Astrocyte (in vitro differentiated cells and primary cell): ENCODE measurements at regions not wholly inside any gene's neighbourhood (a gene's known extent, or its start where the extent isn't known, plus 50 kb on each side); places are given as distances from the start of the nearest gene placed in this dataset.
"Not testable (repeated sequence)": the region's sequence is repeated elsewhere in the genome, so short reads cannot be mapped to it uniquely, and the experiment has no call there.

Experiments used
- DNase-seq: peaks from one replicate; pipeline ENCODE4 v3.0.0-alpha.2; 2010; ENCODE audit warnings: low read depth
- FAIRE-seq: peaks from 2 replicates; lab custom pipeline; 2011; peaks lifted over from hg19 to GRCh38; lab: Jason Lieb, UNC
- H2AFZ ChIP-seq: 2 replicates; pipeline ENCODE4 v1.6.0; 2012; ENCODE audit warnings: low read depth, low read length, inconsistent platforms
- H3K27ac ChIP-seq: 2 replicates; pipeline ENCODE4 v1.5.1; 2011; ENCODE audit warnings: low read depth, low read length, inconsistent platforms
- H3K27me3 ChIP-seq: 2 replicates; pipeline ENCODE4 v1.6.0; 2011; ENCODE audit warnings: low read length, inconsistent platforms; ENCODE audit not compliant: insufficient read depth
- H3K36me3 ChIP-seq: 2 replicates; pipeline ENCODE4 v1.5.1; 2011; ENCODE audit warnings: low read length, inconsistent platforms; ENCODE audit not compliant: insufficient read depth
- H3K4me1 ChIP-seq: 2 replicates; pipeline ENCODE4 v1.5.1; 2011; ENCODE audit warnings: low read length, inconsistent platforms; ENCODE audit not compliant: insufficient read depth
- H3K4me2 ChIP-seq: 2 replicates; pipeline ENCODE4 v1.6.0; 2012; ENCODE audit warnings: low read length, inconsistent platforms
- H3K4me3 ChIP-seq: 2 replicates; pipeline ENCODE4 v1.5.1; 2011; ENCODE audit warnings: low read depth, mild to moderate bottlenecking, low read length, inconsistent platforms; ENCODE audit not compliant: insufficient read depth
- H3K79me2 ChIP-seq: 2 replicates; pipeline ENCODE4 v1.6.0; 2012; ENCODE audit warnings: mild to moderate bottlenecking, low read length, inconsistent platforms; ENCODE audit not compliant: insufficient read depth
- H3K9ac ChIP-seq: 2 replicates; pipeline ENCODE4 v1.6.0; 2012; ENCODE audit warnings: mild to moderate bottlenecking, low read length, inconsistent platforms
- H3K9me3 ChIP-seq: 2 replicates; pipeline ENCODE4 v1.5.1; 2012; ENCODE audit warnings: low read depth, mild to moderate bottlenecking, low read length, inconsistent platforms; ENCODE audit not compliant: insufficient read depth
- H4K20me1 ChIP-seq: 2 replicates; pipeline ENCODE4 v1.6.0; 2012; ENCODE audit warnings: low read length, inconsistent platforms; ENCODE audit not compliant: insufficient read depth
- H3K27ac Mint-ChIP-seq: one replicate; pipeline ENCODE4 v1.8.0; 2021; ENCODE audit warnings: mild to moderate bottlenecking, mixed read lengths; ENCODE audit not compliant: unreplicated experiment
- H3K27me3 Mint-ChIP-seq: one replicate; pipeline ENCODE4 v1.8.0; 2021; ENCODE audit warnings: low read depth, mixed read lengths; ENCODE audit not compliant: unreplicated experiment
- H3K36me3 Mint-ChIP-seq: one replicate; pipeline ENCODE4 v1.8.0; 2021; ENCODE audit warnings: low read depth, mixed read lengths; ENCODE audit not compliant: unreplicated experiment
- H3K4me1 Mint-ChIP-seq: one replicate; pipeline ENCODE4 v1.8.0; 2021; ENCODE audit warnings: low read depth, mixed read lengths; ENCODE audit not compliant: unreplicated experiment
- H3K4me3 Mint-ChIP-seq: one replicate; pipeline ENCODE4 v1.8.0; 2021; ENCODE audit warnings: mild to moderate bottlenecking, moderate library complexity, mixed read lengths; ENCODE audit not compliant: unreplicated experiment
- H3K9me3 Mint-ChIP-seq: one replicate; pipeline ENCODE4 v1.8.0; 2021; ENCODE audit warnings: mild to moderate bottlenecking, mixed read lengths; ENCODE audit not compliant: unreplicated experiment
- CTCF ChIP-seq: IDR thresholded peaks from 2 replicates; pipeline ENCODE4 v1.5.1; 2011; ENCODE audit warnings: low read depth, mild to moderate bottlenecking, inconsistent platforms, low read length, moderate library complexity; ENCODE audit not compliant: insufficient read depth
- EZH2 ChIP-seq: IDR thresholded peaks from 2 replicates; pipeline ENCODE4 v1.6.1; 2012; ENCODE audit warnings: mild to moderate bottlenecking, low read length, inconsistent platforms; ENCODE audit not compliant: insufficient read depth

GRCh38 chr5:10106285-10106684 lies 143.4 kb downstream of the ATPSCKMT start:
- Mint-ChIP-seq H3K4me1 (peaks cover 3% of the 10 kb centered on the region), H3K27ac (no peak overlapping the region), H3K27me3 (peaks cover 12% of the 10 kb centered on the region), H3K36me3 (no peaks in the 10 kb centered on the region), H3K4me3 (no peak overlapping the region), H3K9me3 (peaks cover 2% of the 10 kb centered on the region)
- no peak overlapping the region for H3K4me3 ChIP-seq
- no peak overlapping the region for H3K27ac ChIP-seq
- TF ChIP-seq EZH2 (no peak), CTCF (no peak)
- no peaks in the 10 kb centered on the region for H3K36me3 ChIP-seq
- DNase-seq (no peak), FAIRE-seq (no peak)
- no peaks in the 10 kb centered on the region for H3K4me1 ChIP-seq
- no peaks in the 10 kb centered on the region for H4K20me1 ChIP-seq
- no peak overlapping the region for H3K4me2 ChIP-seq
- no peak overlapping the region for H3K9ac ChIP-seq
- H3K79me2 ChIP-seq: no peaks in the 10 kb centered on the region
- H3K9me3 ChIP-seq: no peaks in the 10 kb centered on the region
- no peak overlapping the region for H2AFZ ChIP-seq
- no peaks in the 10 kb centered on the region for H3K27me3 ChIP-seq

GRCh38 chr5:10102706-10103497 lies 146.8 kb downstream of the ATPSCKMT start:
- Histone ChIP-seq H3K4me2 (no peak overlapping the region), H3K36me3 (no peaks in the 10 kb centered on the region), H2AFZ (no peak overlapping the region), H3K4me1 (no peaks in the 10 kb centered on the region), H3K79me2 (no peaks in the 10 kb centered on the region), H3K9ac (no peak overlapping the region), H3K4me3 (no peak overlapping the region), H3K27ac (no peak overlapping the region), H3K9me3 (no peaks in the 10 kb centered on the region), H3K27me3 (no peaks in the 10 kb centered on the region), H4K20me1 (no peaks in the 10 kb centered on the region)
- no peak for FAIRE-seq
- H3K36me3 Mint-ChIP-seq: no peaks in the 10 kb centered on the region
- no peak for DNase-seq
- no peak overlapping the region for H3K4me3 Mint-ChIP-seq
- H3K9me3 Mint-ChIP-seq: peaks cover 14% of the 10 kb centered on the region
- H3K27me3 Mint-ChIP-seq: peaks cover 6% of the 10 kb centered on the region
- TF ChIP-seq EZH2 (no peak), CTCF (no peak)
- H3K4me1 Mint-ChIP-seq: peaks cover 3% of the 10 kb centered on the region
- no peak overlapping the region for H3K27ac Mint-ChIP-seq

DNA sequence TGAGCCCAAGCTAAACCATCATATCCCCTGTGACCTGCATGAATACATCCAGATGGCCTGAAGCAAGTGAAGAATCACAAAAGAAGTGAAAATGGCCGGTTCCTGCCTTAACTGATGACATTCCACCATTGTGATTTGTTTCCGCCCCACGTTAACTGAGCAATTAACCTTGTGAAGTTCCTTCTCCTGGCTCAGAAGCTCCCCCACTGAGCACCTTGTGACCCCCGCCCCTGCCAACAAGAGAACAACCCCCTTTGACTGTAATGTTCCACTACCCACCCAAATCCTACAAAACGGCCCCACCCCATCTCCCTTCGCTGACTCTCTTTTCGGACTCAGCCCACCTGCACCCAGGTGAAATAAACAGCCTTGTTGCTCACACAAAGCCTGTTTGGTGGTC lies 147.5 kb downstream of the ATPSCKMT start:
- H3K36me3 Mint-ChIP-seq, H3K27me3 ChIP-seq, H3K4me3 Mint-ChIP-seq, DNase-seq, H3K27me3 Mint-ChIP-seq, H3K4me1 Mint-ChIP-seq, H3K4me1 ChIP-seq, H3K79me2 ChIP-seq, H2AFZ ChIP-seq, H3K27ac ChIP-seq, H3K9ac ChIP-seq, H3K36me3 ChIP-seq, H3K4me3 ChIP-seq, H3K9me3 ChIP-seq, H3K27ac Mint-ChIP-seq, FAIRE-seq, H3K4me2 ChIP-seq, H4K20me1 ChIP-seq: not testable (repeated sequence)
- peaks cover 14% of the 10 kb centered on the region for H3K9me3 Mint-ChIP-seq
